Femur (tissue), 1 donor: ENCODE measurements at regions not wholly inside any gene's neighbourhood (a gene's known extent, or its start where the extent isn't known, plus 50 kb on each side); places are given as distances from the start of the nearest gene placed in this dataset.
"Not testable (repeated sequence)": the region's sequence is repeated elsewhere in the genome, so short reads cannot be mapped to it uniquely, and the experiment has no call there.

Source experiments
- DNase-seq: peaks from one replicate; pipeline ENCODE4 v3.0.0-alpha.2; 2017

- no peak for DNase-seq
Observed at GRCh38 chr13:90308249-90308648, 1039.2 kb upstream of the MIR17HG start.

- DNase-seq, result no peak
Observed at GRCh38 chr13:90311929-90312328, 1035.6 kb upstream of the MIR17HG start.

DNA sequence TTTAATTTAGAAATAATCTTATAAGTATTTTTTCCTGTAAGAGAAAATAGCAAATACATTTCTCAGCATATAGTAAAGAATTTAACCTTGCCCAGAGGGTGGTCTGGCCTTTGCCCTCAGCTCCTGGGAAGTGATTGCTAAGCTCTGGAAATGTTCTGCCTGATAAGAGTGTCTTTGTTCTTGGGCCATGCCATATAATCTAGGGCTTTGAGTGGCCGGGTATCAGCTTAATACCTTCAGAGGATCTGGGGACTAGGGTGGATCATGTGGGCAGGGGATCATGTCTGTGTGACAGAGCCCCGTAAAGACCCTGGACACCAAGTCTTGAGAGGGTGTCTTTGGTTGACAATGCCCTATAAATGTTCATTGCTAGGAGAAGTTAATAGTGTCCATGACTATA, 1032.4 kb upstream of the MIR17HG start:
- no peak for DNase-seq

DNA sequence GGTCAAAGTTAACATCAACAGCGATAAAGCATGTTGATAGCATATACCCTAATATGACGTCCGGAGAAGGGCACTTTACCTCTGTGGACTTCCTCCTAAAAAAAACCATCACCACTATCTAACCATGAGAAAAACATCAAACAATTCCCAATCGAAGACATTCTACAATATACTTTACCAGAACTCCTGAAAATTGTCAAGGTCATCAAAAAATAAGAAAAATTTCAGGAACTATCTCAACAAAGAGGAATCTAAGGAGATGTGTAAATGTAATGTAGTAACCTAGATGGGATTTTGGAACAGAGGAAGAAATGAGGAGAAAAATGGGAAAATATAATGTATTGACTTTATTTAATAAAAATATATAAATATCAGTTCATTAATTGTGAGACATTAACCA, 1026.8 kb upstream of the MIR17HG start:
- no peak for DNase-seq

DNA sequence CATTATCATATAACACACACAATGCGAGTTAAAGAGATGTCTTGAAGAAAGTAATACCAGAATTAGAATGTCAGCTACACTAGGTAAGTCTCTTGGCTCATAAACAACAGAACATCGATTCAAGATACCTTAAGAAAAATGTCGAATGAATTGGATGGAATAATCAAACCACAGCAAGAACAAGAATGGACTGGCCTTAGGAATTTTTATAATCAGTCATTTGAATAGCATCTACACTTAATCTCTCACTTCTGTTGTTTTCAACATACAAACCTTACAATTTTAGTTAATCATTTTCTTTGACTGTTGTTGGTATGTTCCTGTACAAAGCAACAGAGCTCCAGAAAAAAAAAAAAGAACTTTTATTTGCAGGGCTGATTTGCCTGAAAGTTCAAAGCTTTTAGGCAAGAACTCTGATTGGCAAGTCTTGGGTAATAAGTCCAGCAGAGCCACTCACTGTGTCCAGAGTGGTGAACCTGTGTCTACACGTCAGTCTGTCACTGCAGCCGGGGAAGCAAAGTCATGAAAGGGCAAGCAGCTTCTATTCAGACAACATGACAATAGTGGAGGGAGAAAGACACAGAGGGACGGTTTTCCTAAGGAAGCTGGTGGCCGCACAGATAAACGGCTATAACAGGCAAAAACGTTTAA, 1026.1 kb upstream of the MIR17HG start:
- no peak for DNase-seq

DNA sequence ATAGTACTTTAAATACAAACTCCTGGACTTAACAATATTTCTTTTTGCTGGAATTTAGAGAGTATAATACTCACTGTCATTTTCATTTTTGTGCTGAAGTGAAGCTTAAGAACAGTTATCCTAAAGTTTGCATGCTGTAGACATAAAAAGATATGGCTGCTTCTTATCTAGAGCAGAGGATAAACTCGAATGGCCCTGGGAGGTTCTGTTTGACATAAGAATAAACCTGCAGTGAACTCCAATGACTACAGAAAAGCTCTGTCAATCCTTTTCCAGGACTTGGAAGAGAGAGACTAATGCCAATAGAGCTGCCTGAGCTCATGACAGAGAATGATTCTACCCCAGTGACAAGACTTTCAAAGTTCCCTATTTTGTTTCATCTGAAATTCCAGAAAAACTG, 1017.8 kb upstream of the MIR17HG start:
- DNase-seq, result no peak

- DNase-seq, result no peak
Observed at GRCh38 chr13:90331974-90332373, 1015.5 kb upstream of the MIR17HG start.

DNA sequence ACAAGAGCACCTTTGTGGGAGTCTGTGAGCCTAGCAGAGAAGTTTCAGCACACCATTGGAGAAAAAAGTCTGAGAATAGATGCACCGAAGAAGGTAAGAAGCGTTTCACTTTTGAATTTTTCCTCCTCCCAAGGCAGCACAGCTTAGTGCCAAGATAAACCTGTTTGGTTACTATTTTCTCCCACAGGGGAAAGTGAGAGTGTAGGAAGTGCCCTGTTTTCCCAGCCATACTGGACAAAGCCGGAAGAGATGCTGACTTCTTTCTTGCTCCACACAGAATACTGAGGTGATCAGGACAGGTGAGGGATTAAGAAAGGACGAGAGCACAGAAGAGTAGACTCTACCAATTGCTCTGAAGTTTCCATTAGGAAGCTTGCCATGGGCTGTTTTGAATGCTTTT, 1011.0 kb upstream of the MIR17HG start:
- DNase-seq, result no peak

GRCh38 chr13:90341348-90341747, 1006.1 kb upstream of the MIR17HG start:
- not testable (repeated sequence) for DNase-seq

DNA sequence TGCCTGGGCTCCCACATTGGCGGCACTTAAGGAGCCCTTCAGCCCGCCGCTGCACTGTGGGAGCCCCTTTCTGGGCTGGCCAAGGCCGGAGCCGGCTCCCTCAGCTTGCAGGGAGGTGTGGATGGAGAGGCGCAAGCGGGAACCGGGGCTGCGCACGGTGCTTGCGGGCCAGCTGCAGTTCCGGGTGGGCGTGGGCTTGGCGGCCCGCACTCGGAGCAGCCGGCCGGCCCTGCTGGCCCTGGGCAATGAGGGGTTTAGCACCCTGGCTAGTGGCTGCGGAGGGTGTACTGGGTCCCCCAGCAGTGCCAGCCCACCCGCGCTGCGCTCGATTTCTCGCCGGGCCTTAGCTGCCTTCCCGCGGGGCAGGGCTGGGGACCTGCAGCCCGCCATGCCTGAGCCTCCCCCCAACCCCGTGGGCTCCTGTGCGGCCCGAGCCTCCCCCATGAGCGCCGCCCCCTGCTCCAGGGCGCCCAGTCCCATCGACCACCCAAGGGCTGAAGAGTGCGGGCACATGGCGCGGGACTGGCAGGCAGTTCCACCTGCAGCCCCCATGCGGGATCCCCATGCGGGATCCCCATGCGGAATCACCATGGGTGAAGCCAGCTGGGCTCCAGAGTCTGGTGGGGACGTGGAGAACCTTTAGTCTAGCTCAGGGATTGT, 998.9 kb upstream of the MIR17HG start:
- not testable (repeated sequence) for DNase-seq

DNA sequence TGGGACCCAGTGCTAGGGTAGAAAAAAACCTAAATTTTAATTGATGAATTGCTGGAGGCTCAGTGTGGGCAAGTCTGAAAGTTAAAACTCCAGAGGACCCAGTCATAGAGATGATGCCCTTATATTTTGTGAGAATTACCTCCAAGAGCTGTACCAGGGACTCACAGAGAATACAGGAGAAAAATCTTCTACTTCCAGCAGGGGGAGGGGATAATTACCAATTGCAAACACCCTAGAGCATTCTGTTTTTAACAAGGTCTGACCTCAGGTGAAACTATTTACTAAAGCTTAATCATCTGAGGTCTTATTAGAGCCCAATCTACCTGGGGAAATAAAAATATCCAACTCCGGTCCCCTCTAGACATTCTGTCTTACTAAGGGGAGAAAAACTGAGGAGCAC, 994.7 kb upstream of the MIR17HG start:
- DNase-seq, result no peak

GRCh38 chr13:90355162-90355751, 992.2 kb upstream of the MIR17HG start:
- no peak for DNase-seq

DNA sequence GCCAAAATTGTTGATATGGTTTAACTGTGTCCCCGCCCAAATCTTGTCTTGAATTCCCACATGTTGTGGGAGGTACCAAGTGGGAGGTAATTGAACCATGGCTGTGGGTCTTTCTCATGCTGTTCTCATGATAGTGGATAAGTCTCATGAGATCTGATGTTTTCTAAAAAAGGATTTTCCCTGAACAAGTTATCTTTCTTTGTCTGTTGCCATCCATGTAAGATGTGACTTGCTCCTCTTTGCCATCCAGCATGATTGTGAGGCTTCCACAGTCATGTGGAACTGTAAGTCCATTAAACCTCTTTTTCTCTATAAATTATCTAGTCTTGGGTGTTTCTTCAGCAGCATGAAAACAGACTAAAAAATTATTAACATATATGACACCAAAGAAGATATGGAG, 986.7 kb upstream of the MIR17HG start:
- no peak for DNase-seq

DNA sequence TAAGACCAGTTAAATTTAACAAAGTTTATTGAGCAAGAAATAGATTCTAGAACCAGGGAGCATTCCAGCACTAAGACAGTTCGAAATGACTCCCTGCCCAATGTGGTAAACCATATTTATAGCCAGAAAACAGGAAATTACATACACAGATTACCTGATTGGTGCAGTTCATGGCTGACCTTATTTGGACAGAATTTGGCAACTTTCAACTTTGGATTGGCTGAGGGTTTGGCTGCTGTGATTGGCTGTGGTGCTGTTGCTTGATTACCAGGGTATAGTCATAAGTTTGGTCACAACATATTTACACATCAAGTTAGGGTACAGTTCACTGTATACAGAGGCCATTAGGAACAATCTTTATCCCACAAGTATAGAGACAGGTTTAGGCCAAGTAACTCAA, 984.8 kb upstream of the MIR17HG start:
- DNase-seq, result no peak

- DNase-seq, result no peak
Observed at GRCh38 chr13:90365130-90365529, 982.4 kb upstream of the MIR17HG start.

- no peak for DNase-seq
Observed at GRCh38 chr13:90374168-90374567, 973.3 kb upstream of the MIR17HG start.

DNA sequence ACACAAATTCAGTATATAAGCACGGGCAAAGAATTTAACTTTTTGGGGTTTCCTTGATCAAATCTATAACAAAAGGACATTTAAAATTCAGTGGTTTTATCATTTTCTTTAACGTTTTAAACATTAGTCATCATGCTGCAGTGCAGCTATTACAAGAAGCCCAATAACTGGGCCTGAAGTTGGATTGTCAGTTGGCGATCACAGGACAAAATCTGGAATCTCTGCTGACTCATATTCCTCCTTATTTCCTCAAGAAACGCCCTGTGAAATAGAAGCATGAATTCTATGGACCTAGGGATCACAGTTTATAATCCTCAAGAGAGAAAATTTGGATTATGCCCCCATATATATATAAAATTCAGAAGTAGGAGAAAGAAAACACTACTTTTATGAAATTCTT, 971.6 kb upstream of the MIR17HG start:
- DNase-seq, result no peak

DNA sequence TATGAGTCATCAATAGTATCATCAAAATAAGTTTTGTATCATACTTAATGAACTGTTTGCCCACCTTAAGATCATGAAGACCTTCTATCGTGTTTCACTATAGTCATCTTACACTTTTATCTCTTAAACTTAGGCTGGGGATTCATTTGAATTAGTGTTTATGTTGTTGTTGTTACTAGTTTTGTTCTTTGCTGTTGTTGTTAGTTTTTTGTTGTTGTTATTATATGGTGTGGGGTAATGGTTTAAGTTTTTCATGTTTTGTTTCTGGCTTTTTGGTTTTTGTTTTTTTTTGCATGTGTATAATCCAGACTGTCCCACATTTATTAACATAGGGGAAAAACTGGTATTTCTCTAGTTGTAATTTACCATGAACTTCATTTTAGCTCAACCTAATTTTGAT, 965.1 kb upstream of the MIR17HG start:
- DNase-seq, result no peak

DNA sequence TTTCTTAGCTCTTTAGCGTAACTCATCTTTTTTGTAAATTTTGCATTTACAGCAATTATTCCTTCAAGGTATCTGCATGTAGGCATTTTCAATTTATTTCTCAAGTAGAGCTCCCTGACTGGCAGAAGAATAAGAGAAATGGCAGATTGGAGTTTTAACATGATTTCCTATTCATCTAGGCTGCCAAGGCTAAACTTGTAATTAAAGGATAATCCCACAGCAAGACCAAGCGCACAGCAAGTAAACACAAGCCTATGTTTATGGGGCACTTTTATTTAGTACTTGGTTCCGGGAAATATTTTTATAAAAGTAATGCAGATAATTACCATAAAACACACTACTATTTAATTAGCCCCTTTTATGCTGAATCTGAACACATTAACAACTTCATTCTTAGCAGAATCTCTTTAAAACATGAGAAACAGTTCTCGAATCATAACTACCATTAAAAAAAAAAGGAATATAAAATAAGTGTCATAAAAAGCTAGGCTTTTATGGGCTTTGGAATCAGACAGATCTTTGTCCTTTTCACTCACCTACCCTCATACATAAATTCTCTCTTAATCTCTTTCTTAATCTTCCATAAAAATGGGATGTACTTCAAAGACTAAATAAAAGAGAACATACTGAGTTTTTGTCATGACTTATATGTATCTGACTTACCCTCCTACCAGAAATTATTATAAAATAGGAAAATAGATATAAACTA, 961.6 kb upstream of the MIR17HG start:
- no peak for DNase-seq

DNA sequence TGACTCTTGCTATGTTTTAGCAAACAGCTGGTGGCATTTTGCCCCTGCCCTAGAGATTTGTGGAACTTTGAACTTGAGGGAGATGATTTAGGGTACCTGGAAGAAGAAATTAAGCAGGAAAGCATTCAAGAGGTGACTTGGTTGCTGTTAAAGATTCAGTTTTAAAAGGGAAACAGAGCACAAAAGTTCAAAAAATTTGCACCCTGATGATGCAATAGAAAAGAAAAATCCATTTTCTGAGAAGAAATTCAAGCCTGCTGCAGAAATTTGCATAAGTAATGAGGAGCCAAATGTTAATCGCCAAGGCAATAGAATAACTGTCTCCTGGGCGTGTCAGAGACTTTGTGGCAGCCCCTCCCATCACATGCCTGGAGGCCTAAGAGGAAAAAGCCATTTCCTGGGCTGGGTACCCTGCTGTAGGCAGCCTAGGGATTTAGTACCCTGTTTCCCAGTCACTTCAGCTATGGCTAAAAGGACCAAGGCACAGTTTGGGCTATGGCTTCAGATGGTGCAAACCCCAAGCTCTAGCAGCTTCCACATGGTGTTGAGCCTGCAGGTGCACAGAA, 958.5 kb upstream of the MIR17HG start:
- no peak for DNase-seq

- no peak for DNase-seq
Observed at GRCh38 chr13:90389537-90389936, 958.0 kb upstream of the MIR17HG start.

DNA sequence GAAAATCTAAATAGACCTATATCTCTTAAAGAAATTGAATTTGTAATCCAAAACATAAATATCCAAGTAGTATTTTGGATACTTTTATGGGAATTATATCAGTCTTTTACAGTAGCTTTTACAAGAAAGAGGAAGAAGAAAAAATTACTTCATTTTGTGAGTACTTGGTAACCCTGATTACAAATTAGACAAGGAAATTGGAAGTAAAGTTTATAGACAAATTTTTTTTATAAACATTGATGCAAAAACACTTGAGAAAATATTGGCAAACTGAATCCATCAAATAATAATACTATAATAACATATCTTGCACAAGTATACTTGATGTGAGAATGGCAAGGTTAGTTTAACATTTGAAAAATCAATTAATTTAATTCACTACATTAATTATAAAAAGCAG, 954.1 kb upstream of the MIR17HG start:
- DNase-seq, result no peak

DNA sequence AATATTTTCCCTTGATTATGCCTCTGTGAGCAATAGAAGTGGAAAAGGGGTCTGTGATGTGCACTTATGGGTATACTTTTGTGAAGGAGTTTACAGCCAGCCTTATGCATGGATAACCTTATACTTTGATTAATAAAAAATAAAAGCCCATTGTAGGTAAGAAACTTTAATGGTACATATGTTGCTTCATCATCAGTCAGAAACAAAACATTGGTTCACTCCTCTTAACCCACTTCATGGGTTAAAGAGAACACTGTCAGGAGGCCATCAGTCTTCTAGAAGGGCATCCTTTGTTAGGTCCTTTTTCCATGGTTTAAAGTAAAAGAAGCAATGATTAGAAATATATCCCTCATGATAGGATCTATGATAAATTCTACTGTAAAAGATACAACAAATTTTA, 952.1 kb upstream of the MIR17HG start:
- DNase-seq, result no peak

DNA sequence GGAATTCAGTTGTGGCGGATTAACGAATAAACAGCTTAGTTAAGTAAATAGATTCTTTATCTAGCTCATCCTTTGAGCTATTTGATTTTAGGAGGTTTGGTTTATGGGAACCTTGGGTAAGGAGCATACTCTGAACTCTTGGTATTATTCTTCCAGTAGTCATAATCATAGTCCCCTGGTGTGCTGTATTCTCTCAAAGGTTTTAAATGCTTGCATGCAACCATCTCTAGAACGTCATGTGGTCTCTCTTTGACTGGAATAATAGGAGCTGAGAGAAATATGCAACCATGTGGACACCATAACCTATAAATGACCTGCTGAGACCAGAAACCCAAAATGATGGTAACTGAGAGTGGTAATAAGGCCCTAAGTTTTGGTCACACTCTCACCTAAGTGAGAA, 951.6 kb upstream of the MIR17HG start:
- no peak for DNase-seq
